ENCODE measurements at regions not wholly inside any gene's neighbourhood (a gene's known extent, or its start where the extent isn't known, plus 50 kb on each side); places are given as distances from the start of the nearest gene placed in this dataset.

GRCh38 chr12:5377997-5378592 is 53.8 kb upstream of the NTF3 start:
- H3K9ac ChIP-seq (ENCODE audit: low read length), result no peak overlapping the region
- H3K9me3 ChIP-seq (ENCODE audit: low read length), result no peaks in the 10 kb centered on the region
- no peaks in the 10 kb centered on the region for H4K20me1 ChIP-seq (ENCODE audit: insufficient read depth, low read length)
- H3F3A ChIP-seq (ENCODE audit: insufficient read depth, low read length), result no peaks in the 10 kb centered on the region
- H3K4me3 ChIP-seq (ENCODE audit: low read depth, low read length, poor library complexity, severe bottlenecking), result no peak overlapping the region
- no peaks in the 10 kb centered on the region for H3K4me1 ChIP-seq (ENCODE audit: insufficient read depth, low read length, severe bottlenecking)
- no peak overlapping the region for H3K27ac ChIP-seq (ENCODE audit: low read depth, low read length, poor library complexity, severe bottlenecking)
- no peak overlapping the region for H3K4me2 ChIP-seq (ENCODE audit: low read length)
- H3K9me2 ChIP-seq (ENCODE audit: low read depth, low read length), result no peaks in the 10 kb centered on the region
- no peaks in the 10 kb centered on the region for H3K79me2 ChIP-seq (ENCODE audit: insufficient read depth, low read length)
- no peak overlapping the region for H2AFZ ChIP-seq (ENCODE audit: low read length)
- H3K27me3 ChIP-seq (ENCODE audit: insufficient read depth, low read length), result no peaks in the 10 kb centered on the region
- no peaks in the 10 kb centered on the region for H3K36me3 ChIP-seq (ENCODE audit: insufficient read depth, low read length)
- TF ChIP-seq, protein P1, sequence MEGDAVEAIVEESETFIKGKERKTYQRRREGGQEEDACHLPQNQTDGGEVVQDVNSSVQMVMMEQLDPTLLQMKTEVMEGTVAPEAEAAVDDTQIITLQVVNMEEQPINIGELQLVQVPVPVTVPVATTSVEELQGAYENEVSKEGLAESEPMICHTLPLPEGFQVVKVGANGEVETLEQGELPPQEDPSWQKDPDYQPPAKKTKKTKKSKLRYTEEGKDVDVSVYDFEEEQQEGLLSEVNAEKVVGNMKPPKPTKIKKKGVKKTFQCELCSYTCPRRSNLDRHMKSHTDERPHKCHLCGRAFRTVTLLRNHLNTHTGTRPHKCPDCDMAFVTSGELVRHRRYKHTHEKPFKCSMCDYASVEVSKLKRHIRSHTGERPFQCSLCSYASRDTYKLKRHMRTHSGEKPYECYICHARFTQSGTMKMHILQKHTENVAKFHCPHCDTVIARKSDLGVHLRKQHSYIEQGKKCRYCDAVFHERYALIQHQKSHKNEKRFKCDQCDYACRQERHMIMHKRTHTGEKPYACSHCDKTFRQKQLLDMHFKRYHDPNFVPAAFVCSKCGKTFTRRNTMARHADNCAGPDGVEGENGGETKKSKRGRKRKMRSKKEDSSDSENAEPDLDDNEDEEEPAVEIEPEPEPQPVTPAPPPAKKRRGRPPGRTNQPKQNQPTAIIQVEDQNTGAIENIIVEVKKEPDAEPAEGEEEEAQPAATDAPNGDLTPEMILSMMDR (IDR thresholded peaks at IDR 0.05; ENCODE audit: low read length), result no peak
- TF ChIP-seq EZH2 (IDR thresholded peaks at IDR 0.05; ENCODE audit: borderline replicate concordance, low read length), result no peak

DNA sequence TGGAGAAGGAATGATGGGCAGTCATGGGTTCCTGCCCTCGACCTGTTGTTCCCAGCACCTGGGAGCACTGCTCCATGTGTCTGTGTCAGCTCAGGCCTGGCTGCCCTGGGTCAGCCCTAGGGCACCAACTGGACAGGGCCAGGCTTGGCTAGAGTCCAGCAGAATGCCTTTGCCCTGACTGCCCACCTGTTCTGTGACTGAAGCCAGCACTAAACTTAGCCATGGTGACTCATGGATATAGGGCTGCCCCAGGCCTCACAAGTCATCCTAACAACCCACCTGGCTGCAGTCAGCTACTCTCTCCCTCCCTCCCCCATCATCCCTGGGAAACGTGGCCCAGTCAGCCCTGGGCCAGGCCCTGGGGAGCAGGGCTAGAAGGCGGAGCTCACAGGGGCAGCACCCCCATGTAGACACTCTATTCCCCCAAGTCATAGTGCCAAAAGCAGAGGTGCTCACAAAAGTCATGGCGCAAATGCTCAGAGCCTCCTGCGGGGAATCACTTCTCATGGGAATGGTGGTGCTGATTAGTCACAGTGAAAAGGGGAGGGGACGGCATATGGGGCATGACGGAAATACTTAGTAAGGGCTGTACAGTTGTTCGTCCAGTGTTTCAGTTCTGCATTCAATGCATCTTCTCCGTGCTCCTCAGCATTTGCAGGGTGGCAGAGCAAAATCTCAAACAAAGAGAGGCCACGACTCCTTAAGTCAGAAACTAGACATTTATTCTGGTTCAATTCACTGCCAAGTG is 52.0 kb upstream of the NTF3 start:
- no peak overlapping the region for H3K9ac ChIP-seq (ENCODE audit: low read length)
- no peak overlapping the region for H3K4me3 ChIP-seq (ENCODE audit: low read depth, low read length, poor library complexity, severe bottlenecking)
- H3K79me2 ChIP-seq (ENCODE audit: insufficient read depth, low read length), result no peaks in the 10 kb centered on the region
- no peaks in the 10 kb centered on the region for H4K20me1 ChIP-seq (ENCODE audit: insufficient read depth, low read length)
- no peak overlapping the region for H3K27ac ChIP-seq (ENCODE audit: low read depth, low read length, poor library complexity, severe bottlenecking)
- no peak overlapping the region for H2AFZ ChIP-seq (ENCODE audit: low read length)
- H3K9me2 ChIP-seq (ENCODE audit: low read depth, low read length), result no peaks in the 10 kb centered on the region
- no peaks in the 10 kb centered on the region for H3K27me3 ChIP-seq (ENCODE audit: insufficient read depth, low read length)
- no peaks in the 10 kb centered on the region for H3K36me3 ChIP-seq (ENCODE audit: insufficient read depth, low read length)
- no peak overlapping the region for H3K4me2 ChIP-seq (ENCODE audit: low read length)
- H3F3A ChIP-seq (ENCODE audit: insufficient read depth, low read length), result no peaks in the 10 kb centered on the region
- H3K4me1 ChIP-seq (ENCODE audit: insufficient read depth, low read length, severe bottlenecking), result no peaks in the 10 kb centered on the region
- TF ChIP-seq, protein P1 (IDR thresholded peaks at IDR 0.05; ENCODE audit: low read length), result no peak
- TF ChIP-seq EZH2 (IDR thresholded peaks at IDR 0.05; ENCODE audit: borderline replicate concordance, low read length), result no peak
- H3K9me3 ChIP-seq (ENCODE audit: low read length), result no peaks in the 10 kb centered on the region
